ENCODE measurements at regions not wholly inside any gene's neighbourhood (a gene's known extent, or its start where the extent isn't known, plus 50 kb on each side); places are given as distances from the start of the nearest gene placed in this dataset.

DNA sequence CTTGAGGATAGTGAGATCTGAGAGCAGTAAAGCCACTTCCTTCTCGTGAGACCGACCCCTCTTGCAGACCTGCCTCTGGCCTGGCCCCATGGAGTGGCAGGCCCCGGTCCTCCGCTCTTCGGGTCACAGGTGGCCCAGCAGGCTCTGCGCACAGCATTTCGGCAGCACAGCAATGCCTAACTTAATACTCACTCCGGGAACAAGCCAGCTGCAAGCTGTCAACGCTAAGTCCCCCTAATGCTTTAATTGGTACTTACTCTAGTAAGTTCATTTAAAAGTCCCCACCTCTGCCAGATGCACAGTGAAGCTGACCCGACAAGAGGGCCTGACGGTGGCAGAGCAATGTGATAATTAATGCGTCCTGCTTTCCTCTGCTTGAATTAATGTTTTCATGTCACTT is 349.3 kb upstream of the B3GAT1 start:
- Histone ChIP-seq H3K27ac (no peak overlapping the region), H3K4me1 (no peaks in the 10 kb centered on the region), H3K4me3 (no peak overlapping the region), H3K36me3 (no peaks in the 10 kb centered on the region), H3K9me3 (no peaks in the 10 kb centered on the region), H3K27me3 (no peaks in the 10 kb centered on the region)
- ATAC-seq (no peak), DNase-seq (no peak)
- intact Hi-C loops (cut with DNase I), result no loop called here
- no peak for TF ChIP-seq CTCF (IDR thresholded peaks at IDR 0.05)

- no peak for TF ChIP-seq CTCF (IDR thresholded peaks at IDR 0.05)
- Histone ChIP-seq H3K4me1 (no peaks in the 10 kb centered on the region), H3K27me3 (no peaks in the 10 kb centered on the region), H3K27ac (no peak overlapping the region), H3K36me3 (no peaks in the 10 kb centered on the region), H3K4me3 (no peak overlapping the region), H3K9me3 (no peaks in the 10 kb centered on the region)
- intact Hi-C loops (cut with DNase I), result no loop called here
- no peak for ATAC-seq
- DNase-seq, result no peak
These were observed 348.9 kb upstream of the B3GAT1 start for GRCh38 chr11:134760957-134761356.

GRCh38 chr11:134760299-134760698 is 348.3 kb upstream of the B3GAT1 start:
- intact Hi-C loops (cut with DNase I), result no loop called here
- Histone ChIP-seq H3K27ac (no peak overlapping the region), H3K27me3 (no peaks in the 10 kb centered on the region), H3K36me3 (no peaks in the 10 kb centered on the region), H3K4me3 (no peak overlapping the region), H3K4me1 (no peaks in the 10 kb centered on the region), H3K9me3 (no peaks in the 10 kb centered on the region)
- ATAC-seq (no peak), DNase-seq (no peak)
- no peak for TF ChIP-seq CTCF (IDR thresholded peaks at IDR 0.05)

GRCh38 chr11:134759855-134760254 is 347.8 kb upstream of the B3GAT1 start:
- no peak overlapping the region for H3K4me3 ChIP-seq
- ATAC-seq, result no peak
- intact Hi-C loops (cut with DNase I), result no loop called here
- H3K27ac ChIP-seq, result no peak overlapping the region
- DNase-seq, result no peak
- no peaks in the 10 kb centered on the region for H3K4me1 ChIP-seq
- no peaks in the 10 kb centered on the region for H3K27me3 ChIP-seq
- TF ChIP-seq CTCF (IDR thresholded peaks at IDR 0.05), result no peak
- no peaks in the 10 kb centered on the region for H3K36me3 ChIP-seq
- no peaks in the 10 kb centered on the region for H3K9me3 ChIP-seq

- no peak for DNase-seq
- no peak for TF ChIP-seq CTCF (IDR thresholded peaks at IDR 0.05)
- no peak for ATAC-seq
- intact Hi-C loops (cut with DNase I), result no loop called here
- H3K4me3 ChIP-seq, result no peak overlapping the region
- no peaks in the 10 kb centered on the region for H3K9me3 ChIP-seq
- no peaks in the 10 kb centered on the region for H3K36me3 ChIP-seq
- no peaks in the 10 kb centered on the region for H3K27me3 ChIP-seq
- no peak overlapping the region for H3K27ac ChIP-seq
- no peaks in the 10 kb centered on the region for H3K4me1 ChIP-seq
These were observed 347.2 kb upstream of the B3GAT1 start for GRCh38 chr11:134759274-134759673.

- ATAC-seq, result no peak
- no peaks in the 10 kb centered on the region for H3K36me3 ChIP-seq
- intact Hi-C loops (cut with DNase I), result no loop called here
- H3K4me1 ChIP-seq, result no peaks in the 10 kb centered on the region
- no peak overlapping the region for H3K27ac ChIP-seq
- no peaks in the 10 kb centered on the region for H3K27me3 ChIP-seq
- no peak overlapping the region for H3K4me3 ChIP-seq
- no peak for TF ChIP-seq CTCF (IDR thresholded peaks at IDR 0.05)
- H3K9me3 ChIP-seq, result no peaks in the 10 kb centered on the region
- DNase-seq, result no peak
These were observed 346.4 kb upstream of the B3GAT1 start for GRCh38 chr11:134758342-134758931.

Data from upper lobe of right lung (tissue), 1 donor.